T-cell (primary cell): ENCODE measurements at regions not wholly inside any gene's neighbourhood (a gene's known extent, or its start where the extent isn't known, plus 50 kb on each side); places are given as distances from the start of the nearest gene placed in this dataset.

Experiments
- ATAC-seq, 4 experiments: fragments of 200-7000 bp in 3 of 4; fragments of 150-1000 bp in 1 of 4; cut with Tn5 transposase; replicated peaks in 1 of 4; 1 replicate in 3 of 4; 2 replicates in 1 of 4; pipeline ENCODE4 v1.10.0; 2021; ENCODE audit warnings: moderate library complexity in 3 of 4, mild to moderate bottlenecking in 2 of 4, moderate number of reproducible peaks in 1 of 4
- CTCF ChIA-PET, 2 donors: fragments of 300-600 bp; sonication (Branson Sonifier 250); formaldehyde crosslinking; loops; one replicate each; lab custom pipeline; 2022; ENCODE audit warnings: antibody characterized with exemption in 2 of 2; lab: Charles Lee
- POLR2A ChIA-PET, 2 donors: fragments of 300-600 bp; sonication (Branson Sonifier 250); formaldehyde crosslinking; loops; one replicate each; lab custom pipeline; 2022; ENCODE audit warnings: antibody characterized with exemption in 2 of 2; lab: Charles Lee
- DNase-seq, 35 experiments: peaks; one replicate each; pipeline versions ENCODE4 v3.0.0 to v3.0.0-alpha.2; 2013 to 2023
- H3K27ac ChIP-seq: one replicate; pipeline ENCODE4 v1.5.1; 2013; ENCODE audit warnings: low read length
- H3K27me3 ChIP-seq, 2 experiments: replicated peaks in 1 of 2; 1 replicate in 1 of 2; 2 replicates in 1 of 2; pipeline versions ENCODE4 v1.6.1 to v1.7.0; 2013; ENCODE audit warnings: low read length in 1 of 2, mixed read lengths in 1 of 2; ENCODE audit not compliant: control insufficient read depth in 2 of 2, insufficient read depth in 2 of 2; ENCODE audit errors: extremely low read depth in 1 of 2
- H3K36me3 ChIP-seq, 2 donors: 1 replicate in 1 of 2; 2 replicates in 1 of 2; pipeline versions ENCODE4 v1.6.1 to v1.7.0; 2013; ENCODE audit warnings: low read length in 1 of 2; ENCODE audit not compliant: control insufficient read depth in 2 of 2, insufficient read depth in 1 of 2; ENCODE audit errors: extremely low read depth in 1 of 2
- H3K4me1 ChIP-seq, 2 experiments: 1 replicate in 1 of 2; 2 replicates in 1 of 2; pipeline versions ENCODE4 v1.6.1 to v1.7.0; 2013; ENCODE audit warnings: low read length in 2 of 2, mixed read lengths in 1 of 2; ENCODE audit not compliant: insufficient read depth in 2 of 2, control insufficient read depth in 1 of 2; ENCODE audit errors: extremely low read depth in 1 of 2
- H3K4me3 ChIP-seq, 2 donors: 1 replicate in 1 of 2; 2 replicates in 1 of 2; pipeline versions ENCODE4 v1.5.1 to v1.7.0; 2013; ENCODE audit warnings: mild to moderate bottlenecking in 2 of 2, low read length in 1 of 2, moderate library complexity in 1 of 2; ENCODE audit not compliant: control insufficient read depth in 1 of 2; ENCODE audit errors: extremely low read depth in 1 of 2
- H3K9me3 ChIP-seq: 2 replicates; pipeline ENCODE4 v1.7.0; 2013
- H3K27ac Mint-ChIP-seq, 2 donors: one replicate each; pipeline ENCODE4 v1.8.0; 2020 to 2021; ENCODE audit warnings: mild to moderate bottlenecking in 2 of 2, mixed read lengths in 2 of 2
- H3K27me3 Mint-ChIP-seq, 2 donors: one replicate each; pipeline ENCODE4 v1.8.0; 2021 to 2022; ENCODE audit warnings: mixed read lengths in 2 of 2
- H3K36me3 Mint-ChIP-seq: one replicate; pipeline ENCODE4 v1.8.0; 2021; ENCODE audit warnings: mixed read lengths
- H3K4me1 Mint-ChIP-seq, 3 donors: one replicate each; pipeline ENCODE4 v1.8.0; 2020 to 2022; ENCODE audit warnings: mixed read lengths in 3 of 3, mild to moderate bottlenecking in 1 of 3
- H3K4me3 Mint-ChIP-seq, 3 donors: one replicate each; pipeline ENCODE4 v1.8.0; 2020 to 2022; ENCODE audit warnings: mild to moderate bottlenecking in 3 of 3, mixed read lengths in 3 of 3, moderate library complexity in 3 of 3
- H3K9me3 Mint-ChIP-seq, 3 donors: one replicate each; pipeline ENCODE4 v1.8.0; 2020 to 2022; ENCODE audit warnings: mixed read lengths in 3 of 3
- WGBS: methylation state at CpG from one replicate; pipeline ENCODE4 v1.1.5; 2013; ENCODE audit warnings: missing lambda C conversion rate; ENCODE audit not compliant: insufficient coverage; 5-methylcytosine and 5-hydroxymethylcytosine counted together

DNA sequence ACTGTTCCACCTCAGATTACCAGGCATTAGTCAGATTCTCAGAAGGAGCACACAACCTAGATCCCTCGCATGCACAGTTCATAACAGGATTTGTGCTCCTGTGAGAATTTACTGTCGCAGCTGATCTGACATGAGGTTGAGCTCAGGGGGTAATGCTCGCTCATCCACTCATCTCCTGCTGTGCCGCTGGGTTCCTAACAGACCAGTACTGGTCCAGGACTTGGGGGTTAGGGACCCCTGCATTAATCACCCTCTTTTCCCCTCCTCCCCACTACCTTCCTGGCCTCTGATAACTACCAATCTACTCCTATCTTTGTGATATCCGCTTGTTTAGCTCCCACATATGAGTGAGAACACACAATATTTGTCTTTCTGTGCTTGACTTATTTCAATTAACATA lies 83.5 kb upstream of the FSHB start:
- no peak overlapping the region for H3K27ac Mint-ChIP-seq
- POLR2A ChIA-PET: no interaction called here
- no peak overlapping the region for H3K4me3 Mint-ChIP-seq
- WGBS: 70% methylated on average over 5 of the region's 5 CpGs
- Histone ChIP-seq H3K4me1 (no peaks in the 10 kb centered on the region), H3K4me3 (no peak overlapping the region), H3K27me3 (no peaks in the 10 kb centered on the region), H3K27ac (no peak overlapping the region), H3K9me3 (no peaks in the 10 kb centered on the region), H3K36me3 (no peaks in the 10 kb centered on the region)
- CTCF ChIA-PET: no interaction called here
- H3K36me3 Mint-ChIP-seq: no peaks in the 10 kb centered on the region
- H3K4me1 Mint-ChIP-seq: no peaks in the 10 kb centered on the region
- H3K27me3 Mint-ChIP-seq: peaks cover 6 to 8% of the 10 kb centered on the region in 2 donors
- H3K9me3 Mint-ChIP-seq: no peaks in the 10 kb centered on the region
- ATAC-seq: no peak
- DNase-seq: no peak

- H3K36me3 Mint-ChIP-seq: no peaks in the 10 kb centered on the region
- H3K27ac ChIP-seq: no peak overlapping the region
- H3K9me3 ChIP-seq: no peaks in the 10 kb centered on the region
- H3K4me3 ChIP-seq: no peak overlapping the region
- no peaks in the 10 kb centered on the region for H3K4me1 Mint-ChIP-seq
- no peaks in the 10 kb centered on the region for H3K27me3 ChIP-seq
- DNase-seq (no peak), ATAC-seq (no peak)
- POLR2A ChIA-PET: no interaction called here
- CTCF ChIA-PET: no interaction called here
- no peaks in the 10 kb centered on the region for H3K9me3 Mint-ChIP-seq
- H3K36me3 ChIP-seq: no peaks in the 10 kb centered on the region
- no CpG with 5 or more reads among the region's 1 CpG for WGBS
- no peak overlapping the region for H3K27ac Mint-ChIP-seq
- H3K27me3 Mint-ChIP-seq: peaks cover 3 to 8% of the 10 kb centered on the region in 2 donors
- no peaks in the 10 kb centered on the region for H3K4me1 ChIP-seq
- no peak overlapping the region for H3K4me3 Mint-ChIP-seq
Measured at GRCh38 chr11:30149998-30150397, 80.8 kb upstream of the FSHB start.

GRCh38 chr11:30150425-30150824 lies 80.4 kb upstream of the FSHB start:
- Histone ChIP-seq H3K36me3 (no peaks in the 10 kb centered on the region), H3K4me1 (no peaks in the 10 kb centered on the region), H3K4me3 (no peak overlapping the region), H3K27ac (no peak overlapping the region), H3K9me3 (no peaks in the 10 kb centered on the region), H3K27me3 (no peaks in the 10 kb centered on the region)
- CTCF ChIA-PET: no interaction called here
- 71% methylated on average over 1 of the region's 3 CpGs for WGBS
- POLR2A ChIA-PET: no interaction called here
- H3K9me3 Mint-ChIP-seq: no peaks in the 10 kb centered on the region
- DNase-seq: no peak
- no peak overlapping the region for H3K4me3 Mint-ChIP-seq
- H3K36me3 Mint-ChIP-seq: no peaks in the 10 kb centered on the region
- no peak for ATAC-seq
- peaks cover 3 to 8% of the 10 kb centered on the region in 2 donors for H3K27me3 Mint-ChIP-seq
- no peaks in the 10 kb centered on the region for H3K4me1 Mint-ChIP-seq
- no peak overlapping the region for H3K27ac Mint-ChIP-seq

DNA sequence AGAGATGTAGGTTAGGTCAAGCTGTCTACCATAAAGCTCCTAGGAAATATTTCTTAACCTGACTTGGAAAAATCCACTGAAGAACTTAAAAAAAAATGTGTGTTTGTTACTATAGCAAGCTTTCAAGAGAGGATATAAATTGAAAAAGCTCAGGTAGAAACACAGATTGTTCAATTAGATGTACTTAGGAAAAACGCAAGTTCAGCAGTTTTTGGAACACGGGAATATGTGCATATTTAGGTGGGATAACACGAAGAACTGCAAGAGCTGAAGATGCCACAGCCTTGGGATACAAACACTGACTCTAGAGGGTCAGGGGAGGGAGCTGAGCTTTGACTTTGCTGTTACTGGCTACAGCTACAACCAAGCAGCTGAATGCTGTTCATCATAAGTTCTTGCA lies 77.8 kb upstream of the FSHB start:
- no peaks in the 10 kb centered on the region for H3K36me3 ChIP-seq
- CTCF ChIA-PET: no interaction called here
- POLR2A ChIA-PET: interaction anchor here in 1 of 2 donors (0.6 kb wide), 1 partner anchor 12 kb away, joined by 3 read pairs; no protein-coding TSS in a partner anchor
- H3K9me3 ChIP-seq: no peaks in the 10 kb centered on the region
- no peak for DNase-seq
- H3K27me3 Mint-ChIP-seq: peaks cover 3 to 6% of the 10 kb centered on the region in 2 donors
- WGBS: 59% methylated on average over 3 of the region's 3 CpGs
- no peak overlapping the region for H3K4me3 ChIP-seq
- no peaks in the 10 kb centered on the region for H3K27me3 ChIP-seq
- no peak overlapping the region for H3K4me3 Mint-ChIP-seq
- no peak for ATAC-seq
- H3K9me3 Mint-ChIP-seq: no peaks in the 10 kb centered on the region
- no peak overlapping the region for H3K27ac Mint-ChIP-seq
- H3K4me1 Mint-ChIP-seq: no peaks in the 10 kb centered on the region
- H3K27ac ChIP-seq: no peak overlapping the region
- no peaks in the 10 kb centered on the region for H3K36me3 Mint-ChIP-seq
- no peaks in the 10 kb centered on the region for H3K4me1 ChIP-seq

- Mint-ChIP-seq H3K4me3 (no peak overlapping the region), H3K36me3 (no peaks in the 10 kb centered on the region), H3K27ac (no peak overlapping the region), H3K27me3 (peaks cover 11 to 13% of the 10 kb centered on the region in 2 donors), H3K4me1 (no peaks in the 10 kb centered on the region), H3K9me3 (peaks cover 0 to 5% (median 0%) of the 10 kb centered on the region in 3 donors)
- POLR2A ChIA-PET: no interaction called here
- no peak overlapping the region for H3K4me3 ChIP-seq
- H3K27me3 ChIP-seq: no peaks in the 10 kb centered on the region
- no peaks in the 10 kb centered on the region for H3K36me3 ChIP-seq
- no peak overlapping the region for H3K27ac ChIP-seq
- no peaks in the 10 kb centered on the region for H3K4me1 ChIP-seq
- no peaks in the 10 kb centered on the region for H3K9me3 ChIP-seq
- CTCF ChIA-PET: interaction anchor here (1.0 to 1.6 kb wide), 2 partner anchors 12 to 61 kb away, joined by 3 read pairs; no protein-coding TSS in a partner anchor
- no peak for ATAC-seq
- WGBS: no CpG with 5 or more reads among the region's 2 CpGs
- no peak for DNase-seq
Measured at GRCh38 chr11:30155428-30155827, 75.4 kb upstream of the FSHB start.

DNA sequence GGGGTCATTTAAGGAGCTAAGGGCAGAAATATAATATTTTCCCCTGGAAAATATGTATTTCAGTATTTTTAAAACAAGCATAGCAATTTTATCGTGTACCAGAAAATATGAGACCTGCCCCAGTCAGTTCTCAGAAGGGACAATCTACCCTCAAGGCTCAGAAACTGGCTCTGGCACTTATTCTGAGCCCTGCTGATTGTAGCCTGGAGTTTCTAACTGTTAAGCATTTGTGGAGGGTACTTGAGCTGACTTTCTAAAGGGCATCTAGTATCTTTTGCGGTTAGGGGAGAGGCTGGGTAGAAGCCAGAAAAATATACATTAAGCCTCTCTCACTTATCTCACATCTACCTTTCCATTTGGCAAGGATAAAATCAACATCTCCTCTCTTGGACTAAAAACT lies 71.3 kb upstream of the FSHB start:
- Mint-ChIP-seq H3K4me1 (no peaks in the 10 kb centered on the region), H3K36me3 (no peaks in the 10 kb centered on the region), H3K4me3 (no peak overlapping the region), H3K9me3 (peaks cover 2 to 9% (median 3%) of the 10 kb centered on the region in 3 donors), H3K27me3 (peaks cover 9 to 13% of the 10 kb centered on the region in 2 donors), H3K27ac (no peak overlapping the region)
- Histone ChIP-seq H3K27me3 (no peaks in the 10 kb centered on the region), H3K4me1 (no peaks in the 10 kb centered on the region), H3K27ac (no peak overlapping the region), H3K36me3 (no peaks in the 10 kb centered on the region), H3K4me3 (no peak overlapping the region), H3K9me3 (no peaks in the 10 kb centered on the region)
- DNase-seq (no peak), ATAC-seq (no peak)
- WGBS: no CpG with 5 or more reads among the region's 2 CpGs
- CTCF ChIA-PET: no interaction called here
- POLR2A ChIA-PET: no interaction called here

- Mint-ChIP-seq H3K36me3 (no peaks in the 10 kb centered on the region), H3K27me3 (peaks cover 0 to 5% of the 10 kb centered on the region in 2 donors), H3K4me1 (no peaks in the 10 kb centered on the region), H3K4me3 (no peak overlapping the region), H3K9me3 (peaks cover 2 to 3% (median 3%) of the 10 kb centered on the region in 3 donors), H3K27ac (no peak overlapping the region)
- H3K27ac ChIP-seq: no peak overlapping the region
- DNase-seq: no peak
- ChIA-PET POLR2A (no interaction called here), CTCF (interaction anchor here in 1 of 2 donors (1.1 kb wide), 1 partner anchor 22 kb away, joined by 3 read pairs; no protein-coding TSS in a partner anchor)
- H3K4me1 ChIP-seq: no peaks in the 10 kb centered on the region
- H3K36me3 ChIP-seq: no peaks in the 10 kb centered on the region
- no peaks in the 10 kb centered on the region for H3K9me3 ChIP-seq
- no peak for ATAC-seq
- WGBS: 68% methylated on average over 2 of the region's 3 CpGs
- no peaks in the 10 kb centered on the region for H3K27me3 ChIP-seq
- H3K4me3 ChIP-seq: no peak overlapping the region
Measured at GRCh38 chr11:30165652-30166051, 65.2 kb upstream of the FSHB start.
